ENCODE measurements at regions not wholly inside any gene's neighbourhood (a gene's known extent, or its start where the extent isn't known, plus 50 kb on each side); places are given as distances from the start of the nearest gene placed in this dataset.

DNA sequence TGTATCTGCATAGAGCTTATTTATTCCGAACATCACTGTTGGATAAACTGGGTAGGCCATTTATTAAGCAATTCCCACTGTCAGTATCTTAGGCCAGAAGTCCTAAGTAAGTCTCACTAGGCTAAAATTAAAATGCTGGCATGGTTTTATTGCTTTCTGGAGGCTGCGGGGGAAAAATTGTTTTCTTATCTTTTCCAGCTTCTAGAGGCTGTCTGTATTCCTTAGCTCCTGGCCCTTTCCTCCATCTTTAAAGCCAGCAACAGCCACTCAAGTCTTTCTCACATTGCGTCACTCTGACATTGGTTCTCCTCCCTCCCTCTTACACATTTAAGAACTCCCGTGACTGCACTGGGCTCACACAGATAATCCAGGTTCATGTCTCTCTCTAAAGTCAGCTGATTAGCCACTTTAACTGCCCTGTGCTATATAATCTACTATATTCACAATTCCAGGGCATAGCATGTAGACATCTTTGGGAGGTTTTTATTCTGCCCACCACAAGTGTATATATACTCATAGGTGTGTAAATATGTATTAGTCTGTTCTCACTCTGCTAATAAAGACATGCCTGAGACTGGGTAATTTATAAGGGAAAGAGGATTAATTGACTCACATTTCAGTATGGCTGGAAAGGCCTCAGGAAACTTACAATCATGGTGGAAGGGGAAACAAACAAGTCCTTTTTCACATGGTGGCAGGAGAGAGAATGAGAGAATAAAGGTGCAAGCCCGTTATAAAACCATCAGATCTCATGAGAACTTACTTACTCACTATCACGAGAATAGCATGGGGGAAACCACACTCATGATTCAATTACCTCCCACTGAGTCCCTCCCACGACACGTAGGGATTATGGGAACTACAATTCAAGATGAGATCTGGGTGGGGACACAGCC is 113.5 kb upstream of the SLC7A14 start:
- POLR2A ChIA-PET, result no interaction called here
- Mint-ChIP-seq H3K9me3 (no peaks in the 10 kb centered on the region), H3K27me3 (peaks cover 8% of the 10 kb centered on the region), H3K36me3 (ENCODE audit: low read depth) (no peaks in the 10 kb centered on the region), H3K4me3 (no peak overlapping the region), H3K4me1 (no peaks in the 10 kb centered on the region), H3K27ac (no peak overlapping the region)
- ATAC-seq (ENCODE audit: low read depth) (no peak), DNase-seq (no peak)
- intact Hi-C loops (cut with micrococcal nuclease), result no loop called here
- CTCF ChIA-PET, result interaction anchor here (1.0 kb wide), 1 partner anchor 9 kb away, joined by 4 read pairs; no protein-coding TSS in a partner anchor
- no peak for TF ChIP-seq CTCF (IDR thresholded peaks at IDR 0.05)

GRCh38 chr3:170697908-170698307 is 112.0 kb upstream of the SLC7A14 start:
- DNase-seq, result no peak
- Mint-ChIP-seq H3K27ac (no peak overlapping the region), H3K4me1 (no peaks in the 10 kb centered on the region), H3K9me3 (no peaks in the 10 kb centered on the region), H3K36me3 (ENCODE audit: low read depth) (no peaks in the 10 kb centered on the region), H3K27me3 (peaks cover 5% of the 10 kb centered on the region), H3K4me3 (no peak overlapping the region)
- ChIA-PET CTCF (no interaction called here), POLR2A (no interaction called here)
- intact Hi-C loops (cut with micrococcal nuclease), result no loop called here
- TF ChIP-seq CTCF (IDR thresholded peaks at IDR 0.05), result no peak
- ATAC-seq (ENCODE audit: low read depth), result no peak

DNA sequence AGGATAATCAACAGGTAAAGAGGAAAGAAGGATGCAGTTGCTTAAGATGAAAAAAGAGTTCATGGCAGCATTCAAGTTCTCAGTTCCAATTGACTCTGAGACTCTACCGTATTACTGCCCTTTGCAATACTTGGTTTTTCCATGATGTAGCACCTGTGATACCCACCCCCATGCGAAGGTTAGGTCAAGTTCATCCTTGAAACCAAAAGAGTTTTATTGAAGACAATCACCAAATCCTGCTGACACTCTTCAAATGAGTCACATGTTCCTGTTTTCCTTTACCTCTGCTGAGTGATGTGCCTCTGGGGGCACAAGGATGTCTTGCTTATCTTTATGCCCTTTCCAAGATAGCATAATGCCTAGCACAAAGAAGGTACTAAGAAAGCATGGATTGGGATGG is 111.3 kb upstream of the SLC7A14 start:
- no peak overlapping the region for H3K4me3 Mint-ChIP-seq
- ChIA-PET POLR2A (no interaction called here), CTCF (no interaction called here)
- H3K27ac Mint-ChIP-seq, result no peak overlapping the region
- TF ChIP-seq CTCF (IDR thresholded peaks at IDR 0.05), result no peak
- H3K9me3 Mint-ChIP-seq, result no peaks in the 10 kb centered on the region
- intact Hi-C loops (cut with micrococcal nuclease), result no loop called here
- no peaks in the 10 kb centered on the region for H3K36me3 Mint-ChIP-seq (ENCODE audit: low read depth)
- no peak for ATAC-seq (ENCODE audit: low read depth)
- no peak for DNase-seq
- H3K4me1 Mint-ChIP-seq, result no peaks in the 10 kb centered on the region
- H3K27me3 Mint-ChIP-seq, result peaks cover 5% of the 10 kb centered on the region

- no peaks in the 10 kb centered on the region for H3K9me3 Mint-ChIP-seq
- TF ChIP-seq CTCF (IDR thresholded peaks at IDR 0.05), result no peak
- no peaks in the 10 kb centered on the region for H3K4me1 Mint-ChIP-seq
- H3K4me3 Mint-ChIP-seq, result no peak overlapping the region
- ChIA-PET POLR2A (no interaction called here), CTCF (no interaction called here)
- no peak overlapping the region for H3K27ac Mint-ChIP-seq
- intact Hi-C loops (cut with micrococcal nuclease), result no loop called here
- no peaks in the 10 kb centered on the region for H3K36me3 Mint-ChIP-seq (ENCODE audit: low read depth)
- H3K27me3 Mint-ChIP-seq, result peaks cover 5% of the 10 kb centered on the region
- no peak for DNase-seq
- ATAC-seq (ENCODE audit: low read depth), result no peak
Measured at GRCh38 chr3:170695486-170696064, 109.7 kb upstream of the SLC7A14 start.

- intact Hi-C loops (cut with micrococcal nuclease), result loop anchor here (5.0 kb wide), 1 partner anchor 930 kb away; no protein-coding TSS in a partner anchor
- CTCF ChIA-PET, result interaction anchor here (1.0 kb wide), 1 partner anchor 280 kb away, joined by 3 read pairs; no protein-coding TSS in a partner anchor
Measured at GRCh38 chr3:170692720-170693119, 106.8 kb upstream of the SLC7A14 start.

More at GRCh38 chr3:170692720-170693119, 106.8 kb upstream of the SLC7A14 start:
- ATAC-seq (ENCODE audit: low read depth), result no peak
- no peak for DNase-seq
- POLR2A ChIA-PET, result no interaction called here
- no peak overlapping the region for H3K27ac Mint-ChIP-seq
- no peaks in the 10 kb centered on the region for H3K4me1 Mint-ChIP-seq
- H3K36me3 Mint-ChIP-seq (ENCODE audit: low read depth), result no peaks in the 10 kb centered on the region
- TF ChIP-seq CTCF (IDR thresholded peaks at IDR 0.05), result no peak
- no peak overlapping the region for H3K4me3 Mint-ChIP-seq
- H3K9me3 Mint-ChIP-seq, result no peaks in the 10 kb centered on the region
- H3K27me3 Mint-ChIP-seq, result no peaks in the 10 kb centered on the region
